ENCODE measurements at regions not wholly inside any gene's neighbourhood (a gene's known extent, or its start where the extent isn't known, plus 50 kb on each side); places are given as distances from the start of the nearest gene placed in this dataset.

DNA sequence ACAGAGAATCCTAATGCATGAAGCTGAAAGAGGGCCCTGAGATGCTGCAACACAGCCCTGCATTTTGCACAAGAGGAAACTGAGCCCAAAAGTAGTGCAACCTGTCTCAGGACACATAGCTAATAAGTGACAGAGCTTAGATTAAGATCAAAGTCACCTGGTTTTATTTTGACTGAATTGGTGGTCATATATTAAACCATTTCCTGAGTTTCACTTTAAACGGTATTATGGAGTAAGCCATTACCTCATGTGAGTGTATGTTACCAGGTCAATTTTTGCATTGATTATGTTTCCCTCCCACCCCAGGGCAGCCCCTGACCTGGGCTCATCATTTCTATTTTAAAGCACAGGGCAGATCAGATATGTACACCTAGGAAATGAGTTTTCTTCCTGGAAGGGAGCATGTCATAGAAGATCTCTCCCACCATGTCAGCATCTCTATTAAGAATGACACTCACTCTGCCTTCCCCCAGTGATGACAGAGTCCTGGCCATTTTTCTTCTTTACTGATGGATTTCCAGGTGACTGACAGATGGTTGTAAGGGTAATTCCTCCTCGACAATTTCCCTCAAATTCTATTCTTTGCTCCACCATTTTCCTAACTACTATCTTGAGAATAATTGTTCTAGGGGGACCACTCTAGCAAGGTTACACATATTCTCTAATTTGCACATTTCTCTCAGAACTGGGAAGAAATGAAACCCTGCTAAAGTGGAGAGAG lies 441.3 kb upstream of the SLC14A2 start:
- Histone ChIP-seq H3K4me3 (no peak overlapping the region), H3K4me1 (replicated peaks in 1 of 2) (peaks cover 0 to 15% of the 10 kb centered on the region in 2 donors), H3K27ac (no peak overlapping the region)
- in situ Hi-C loops (cut with MboI; ENCODE audit: low pct_unique_long_range_greater_than_20kb in 2 of 9, low sequenced_read_pairs in 9 of 9, unreplicated experiment in 9 of 9): no loop called here
- WGBS, 10 experiments: 0 to 86% (median 60%) methylated on average over 1 to 2 of the region's 2 CpGs; no CpG with 5 or more reads in 2 of the 10 experiments
- ATAC-seq (replicated peaks in 6 of 8): peak in 1 of 8 experiments; percentile 31

DNA sequence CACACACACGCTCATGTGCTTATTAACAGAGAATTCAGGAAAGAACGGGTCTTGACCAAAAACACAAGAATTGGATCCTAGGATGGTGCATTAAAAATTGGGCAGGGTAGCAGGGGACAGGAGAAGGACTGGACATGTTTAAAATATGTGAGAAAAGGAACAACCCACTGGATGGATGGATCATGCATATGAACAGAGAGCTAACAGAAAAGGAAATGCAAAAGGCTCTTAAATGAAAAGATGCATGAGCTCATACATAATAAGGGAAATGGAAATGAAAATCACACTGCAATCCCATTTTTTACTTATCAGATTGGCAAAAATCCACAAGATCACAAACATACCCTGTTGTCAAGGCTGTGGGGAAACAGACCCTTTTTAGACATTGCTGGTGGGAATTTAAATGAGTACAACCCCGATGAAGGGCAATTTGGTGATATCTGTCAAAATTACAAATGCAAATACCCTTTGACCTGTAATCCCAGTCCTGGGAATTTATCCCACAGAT lies 440.6 kb upstream of the SLC14A2 start:
- ATAC-seq (replicated peaks in 6 of 8): peak in 3 of 8 experiments; percentile 22 to 76 (median 71)
- WGBS, 10 experiments: 44 to 96% (median 89%) methylated on average over 2 to 3 of the region's 3 CpGs; no CpG with 5 or more reads in 1 of the 10 experiments
- Histone ChIP-seq H3K4me1 (replicated peaks in 1 of 2) (peaks cover 0 to 15% of the 10 kb centered on the region in 2 donors), H3K4me3 (no peak overlapping the region), H3K27ac (no peak overlapping the region)
- in situ Hi-C loops (cut with MboI; ENCODE audit: low pct_unique_long_range_greater_than_20kb in 2 of 9, low sequenced_read_pairs in 9 of 9, unreplicated experiment in 9 of 9): no loop called here

DNA sequence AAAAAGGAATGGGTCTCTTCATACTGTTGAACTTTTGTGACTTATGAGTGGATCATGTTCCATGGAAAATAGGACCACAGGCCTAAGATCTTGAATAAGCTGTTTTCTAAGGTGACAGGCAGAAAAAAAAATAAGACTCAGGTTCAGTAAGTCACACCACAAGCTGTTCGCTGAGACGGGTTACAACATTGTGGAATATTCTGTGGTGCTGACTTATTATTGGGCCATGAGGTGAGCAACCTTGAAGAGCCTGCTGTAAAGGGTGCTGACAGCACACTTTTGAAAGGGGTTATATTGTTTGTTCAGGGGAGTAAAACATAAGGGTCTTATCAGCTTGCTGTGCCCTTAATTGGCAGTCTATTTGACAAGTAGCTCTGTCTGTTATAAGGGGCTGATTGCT lies 439.8 kb upstream of the SLC14A2 start:
- peaks cover 0 to 15% of the 10 kb centered on the region in 2 donors for H3K4me1 ChIP-seq (replicated peaks in 1 of 2)
- no peak overlapping the region for H3K4me3 ChIP-seq
- in situ Hi-C loops (cut with MboI; ENCODE audit: low pct_unique_long_range_greater_than_20kb in 2 of 9, low sequenced_read_pairs in 9 of 9, unreplicated experiment in 9 of 9): no loop called here
- H3K27ac ChIP-seq: no peak overlapping the region
- 83 to 100% (median 97%) methylated on average over 1 to 2 of the region's 2 CpGs; no CpG with 5 or more reads in 5 of the 10 experiments for WGBS, 10 experiments
- ATAC-seq (replicated peaks in 6 of 8): no peak

DNA sequence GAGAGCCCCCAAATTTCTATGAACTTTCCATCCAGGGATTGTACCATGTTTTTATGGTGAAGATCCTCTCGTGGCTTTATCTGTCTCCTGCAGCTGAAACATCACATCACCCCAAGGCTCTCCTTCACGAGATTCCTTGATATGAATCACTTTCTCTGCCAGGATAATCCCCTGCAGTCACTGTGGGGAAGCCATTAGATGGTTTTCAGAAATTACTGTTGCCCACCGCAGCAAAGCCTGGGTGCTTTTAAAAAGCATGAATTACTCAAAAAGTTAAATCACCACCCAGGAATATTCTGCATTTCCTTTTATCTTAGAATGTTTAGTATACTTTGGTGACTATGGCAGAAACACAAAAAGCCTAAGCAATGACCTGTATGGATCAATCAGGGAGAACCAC lies 428.4 kb upstream of the SLC14A2 start:
- H3K27ac ChIP-seq: no peak overlapping the region
- in situ Hi-C loops (cut with MboI; ENCODE audit: low pct_unique_long_range_greater_than_20kb in 2 of 9, low sequenced_read_pairs in 9 of 9, unreplicated experiment in 9 of 9): no loop called here
- H3K4me1 ChIP-seq (replicated peaks in 1 of 2): no peaks in the 10 kb centered on the region
- no peak overlapping the region for H3K4me3 ChIP-seq
- no peak for ATAC-seq (replicated peaks in 6 of 8)
- WGBS, 10 experiments: 46 to 86% (median 80%) methylated on average over 1 to 3 of the region's 3 CpGs; no CpG with 5 or more reads in 3 of the 10 experiments

DNA sequence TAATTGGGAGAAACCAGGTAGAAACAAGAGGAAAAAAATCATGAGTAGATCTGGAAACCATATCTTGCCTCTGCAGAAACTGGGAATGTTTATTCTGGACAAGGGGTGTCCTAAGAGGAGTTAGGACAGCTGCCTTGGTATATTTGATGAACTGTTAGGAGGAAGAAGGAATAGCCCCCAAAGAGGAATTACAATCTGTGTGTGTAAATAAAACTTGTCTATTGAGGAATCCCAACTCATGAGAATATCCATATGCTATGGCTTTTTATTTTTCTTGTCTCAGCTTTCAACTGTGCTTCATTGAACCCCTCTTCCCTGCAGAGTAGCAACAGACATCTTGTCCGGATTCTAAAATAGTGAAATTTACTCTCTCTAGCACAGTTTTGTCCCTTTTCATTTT lies 423.5 kb upstream of the SLC14A2 start:
- no peaks in the 10 kb centered on the region for H3K4me1 ChIP-seq (replicated peaks in 1 of 2)
- H3K4me3 ChIP-seq: no peak overlapping the region
- no peak overlapping the region for H3K27ac ChIP-seq
- in situ Hi-C loops (cut with MboI; ENCODE audit: low pct_unique_long_range_greater_than_20kb in 2 of 9, low sequenced_read_pairs in 9 of 9, unreplicated experiment in 9 of 9): no loop called here
- no peak for ATAC-seq (replicated peaks in 6 of 8)
- WGBS, 10 experiments: 80 to 100% (median 100%) methylated on average over 1 of the region's 1 CpG; no CpG with 5 or more reads in 3 of the 10 experiments

DNA sequence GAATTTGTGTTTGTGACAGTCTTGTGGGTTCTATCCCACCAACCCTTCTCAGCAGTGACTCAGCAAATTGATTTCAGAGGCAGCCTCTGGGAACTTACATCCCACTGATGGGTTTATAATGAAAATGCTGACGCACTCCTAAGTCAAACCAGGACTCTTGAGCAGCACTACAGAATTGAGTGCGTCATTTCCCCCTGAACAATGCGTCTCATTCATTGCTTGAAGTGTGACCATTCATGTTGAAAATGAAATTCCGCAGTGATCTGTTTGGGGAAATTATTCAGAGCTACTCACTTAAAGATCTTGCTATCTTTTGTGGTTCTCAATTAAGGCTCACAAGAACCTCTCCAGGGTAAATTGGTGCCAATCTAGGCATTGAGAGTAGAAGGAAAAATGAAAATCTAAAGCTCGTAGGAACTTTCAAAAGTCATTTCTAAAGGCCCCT lies 417.7 kb upstream of the SLC14A2 start:
- ATAC-seq (replicated peaks in 6 of 8): peak in 5 of 8 experiments; percentile 51 to 89 (median 80)
- in situ Hi-C loops (cut with MboI; ENCODE audit: low pct_unique_long_range_greater_than_20kb in 2 of 9, low sequenced_read_pairs in 9 of 9, unreplicated experiment in 9 of 9): no loop called here
- no peaks in the 10 kb centered on the region for H3K4me1 ChIP-seq (replicated peaks in 1 of 2)
- H3K27ac ChIP-seq: no peak overlapping the region
- H3K4me3 ChIP-seq: no peak overlapping the region
- 75 to 100% (median 81%) methylated on average over 2 to 5 of the region's 5 CpGs; no CpG with 5 or more reads in 2 of the 10 experiments for WGBS, 10 experiments

DNA sequence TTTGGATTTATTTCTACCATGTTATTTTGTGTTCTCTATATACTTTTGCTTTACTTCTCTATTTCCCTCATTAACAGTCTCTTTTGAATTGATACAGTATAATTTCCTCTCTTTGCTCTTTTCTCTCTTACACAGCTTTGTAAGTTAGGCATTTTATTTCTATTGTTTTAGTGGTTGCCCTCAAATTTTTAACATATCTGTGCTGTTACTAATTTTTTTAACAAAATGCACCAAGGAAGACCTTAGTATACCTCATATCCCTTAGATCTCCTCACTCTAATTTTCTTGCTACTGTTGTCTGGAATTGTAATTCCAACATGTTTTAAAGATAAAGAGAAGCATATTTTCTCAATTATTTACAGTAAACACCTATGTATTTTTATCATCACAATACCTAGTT lies 416.8 kb upstream of the SLC14A2 start:
- H3K4me3 ChIP-seq: no peak overlapping the region
- no peak overlapping the region for H3K27ac ChIP-seq
- H3K4me1 ChIP-seq (replicated peaks in 1 of 2): no peaks in the 10 kb centered on the region
- no peak for ATAC-seq (replicated peaks in 6 of 8)
- in situ Hi-C loops (cut with MboI; ENCODE audit: low pct_unique_long_range_greater_than_20kb in 2 of 9, low sequenced_read_pairs in 9 of 9, unreplicated experiment in 9 of 9): no loop called here

DNA sequence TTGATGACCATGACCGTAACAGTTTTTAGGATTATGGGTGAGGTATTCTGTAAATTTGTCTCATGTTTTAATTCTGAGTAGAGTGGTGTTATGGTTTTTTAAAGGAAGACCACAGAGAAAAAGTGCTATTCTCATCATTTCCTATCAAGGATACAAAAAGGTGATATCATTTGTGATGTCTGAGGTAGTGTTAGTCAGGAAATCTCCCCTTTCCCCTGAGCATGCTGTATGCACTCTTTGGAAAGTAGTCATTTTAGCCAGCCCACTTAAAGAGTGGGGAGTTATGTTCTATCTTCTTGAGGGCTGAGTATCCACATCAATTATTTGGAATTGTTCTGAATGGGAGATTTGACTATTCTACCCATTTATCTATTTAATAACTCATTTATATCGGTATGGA lies 414.2 kb upstream of the SLC14A2 start:
- Histone ChIP-seq H3K27ac (no peak overlapping the region), H3K4me1 (replicated peaks in 1 of 2) (peaks cover 2 to 3% of the 10 kb centered on the region in 2 donors), H3K4me3 (no peak overlapping the region)
- in situ Hi-C loops (cut with MboI; ENCODE audit: low pct_unique_long_range_greater_than_20kb in 2 of 9, low sequenced_read_pairs in 9 of 9, unreplicated experiment in 9 of 9): loop anchor here in 1 of 9 experiments (25.0 kb wide), 1 partner anchor 514 kb away; the partner anchor contains the start of gene SETBP1
- 71 to 100% (median 100%) methylated on average over 1 to 2 of the region's 2 CpGs for WGBS, 10 experiments
- no peak for ATAC-seq (replicated peaks in 6 of 8)

DNA sequence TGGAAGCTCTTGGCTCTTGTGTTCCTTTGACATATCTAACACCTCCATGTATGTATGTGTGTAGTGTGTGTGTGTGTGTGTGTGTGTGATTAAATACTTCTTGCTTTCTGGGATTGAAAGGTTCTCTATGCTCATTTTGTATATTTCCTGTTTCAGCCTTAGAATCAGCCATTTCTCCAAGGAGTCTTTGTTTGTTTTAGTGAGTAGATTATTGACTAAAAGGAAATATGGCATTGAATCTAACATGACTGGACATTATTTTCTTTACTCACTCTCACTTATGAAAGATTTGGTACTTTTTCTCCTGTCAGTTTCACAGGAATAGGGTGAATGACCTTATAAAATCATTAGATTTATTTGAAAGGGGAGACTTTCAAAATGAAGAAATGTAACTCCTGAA lies 413.8 kb upstream of the SLC14A2 start:
- ATAC-seq (replicated peaks in 6 of 8): no peak
- peaks cover 2 to 3% of the 10 kb centered on the region in 2 donors for H3K4me1 ChIP-seq (replicated peaks in 1 of 2)
- no peak overlapping the region for H3K27ac ChIP-seq
- in situ Hi-C loops (cut with MboI; ENCODE audit: low pct_unique_long_range_greater_than_20kb in 2 of 9, low sequenced_read_pairs in 9 of 9, unreplicated experiment in 9 of 9): loop anchor here in 1 of 9 experiments (25.0 kb wide), 1 partner anchor 514 kb away; the partner anchor contains the start of gene SETBP1
- no peak overlapping the region for H3K4me3 ChIP-seq

DNA sequence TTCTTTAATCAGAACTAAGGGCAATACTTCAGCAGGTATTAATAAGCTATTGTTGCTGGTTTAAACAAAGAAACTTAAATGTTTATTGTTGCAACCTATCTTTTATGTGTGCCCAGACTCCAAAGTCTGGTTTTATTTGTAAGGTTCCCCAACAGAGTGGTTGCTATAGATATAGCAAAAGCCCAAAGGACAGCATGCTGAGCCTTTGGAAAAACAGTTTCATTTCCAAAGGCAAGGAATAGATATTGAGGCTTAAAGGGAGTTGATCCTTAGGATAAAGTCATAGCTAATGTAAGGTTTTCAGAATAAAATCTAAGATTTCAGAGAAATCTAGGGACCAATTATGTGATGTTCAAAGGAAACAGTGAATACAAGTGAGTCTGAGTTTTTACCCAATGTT lies 413.2 kb upstream of the SLC14A2 start:
- no peak overlapping the region for H3K27ac ChIP-seq
- in situ Hi-C loops (cut with MboI; ENCODE audit: low pct_unique_long_range_greater_than_20kb in 2 of 9, low sequenced_read_pairs in 9 of 9, unreplicated experiment in 9 of 9): loop anchor here in 1 of 9 experiments (25.0 kb wide), 1 partner anchor 515 kb away; the partner anchor contains the start of gene SETBP1
- peaks cover 2 to 3% of the 10 kb centered on the region in 2 donors for H3K4me1 ChIP-seq (replicated peaks in 1 of 2)
- no peak for ATAC-seq (replicated peaks in 6 of 8)
- H3K4me3 ChIP-seq: no peak overlapping the region

DNA sequence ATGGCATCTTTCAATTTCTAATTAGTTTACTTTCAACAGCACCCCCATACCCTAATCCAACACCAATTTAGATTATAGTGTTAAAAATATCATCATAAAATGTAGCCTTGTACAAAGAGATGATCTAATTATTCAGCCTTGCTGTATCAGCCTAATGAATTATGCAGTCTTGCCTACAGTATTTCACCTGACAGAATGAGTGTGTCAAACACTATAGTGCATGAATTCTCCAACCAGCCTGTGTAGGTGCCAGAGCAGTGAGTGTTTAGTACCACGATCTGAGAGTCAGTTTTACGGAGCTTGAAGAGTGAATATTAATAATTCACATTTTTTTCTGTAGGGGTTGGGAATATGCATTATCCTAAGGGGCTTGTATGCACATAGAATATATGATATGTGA lies 411.6 kb upstream of the SLC14A2 start:
- Histone ChIP-seq H3K4me3 (no peak overlapping the region), H3K27ac (no peak overlapping the region), H3K4me1 (replicated peaks in 1 of 2) (peaks cover 2 to 3% of the 10 kb centered on the region in 2 donors)
- 0 to 91% (median 77%) methylated on average over 2 of the region's 2 CpGs; no CpG with 5 or more reads in 7 of the 10 experiments for WGBS, 10 experiments
- ATAC-seq (replicated peaks in 6 of 8): peak in 3 of 8 experiments; percentile 46 to 74 (median 52)
- in situ Hi-C loops (cut with MboI; ENCODE audit: low pct_unique_long_range_greater_than_20kb in 2 of 9, low sequenced_read_pairs in 9 of 9, unreplicated experiment in 9 of 9): loop anchor here in 1 of 9 experiments (25.0 kb wide), 1 partner anchor 516 kb away; the partner anchor contains the start of gene SETBP1

DNA sequence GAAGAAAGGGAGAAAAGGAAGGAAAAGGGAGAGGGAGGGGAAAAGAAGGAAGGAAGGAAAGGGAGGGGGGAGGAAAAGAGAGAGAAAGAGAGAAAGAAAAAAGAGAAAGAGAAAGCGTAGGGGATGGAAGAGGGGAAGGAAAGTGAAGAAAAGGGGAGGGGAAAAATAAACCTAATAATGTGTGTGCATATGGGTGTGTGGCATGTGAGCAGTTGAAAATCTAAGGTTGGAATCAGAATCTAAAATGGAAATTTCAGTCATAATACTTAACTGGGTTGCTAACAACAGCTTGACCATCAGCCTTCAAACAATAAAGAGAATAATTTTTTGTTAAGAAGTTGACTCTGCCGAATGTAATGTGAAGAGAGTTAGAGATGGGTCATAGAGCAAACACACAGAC lies 407.9 kb upstream of the SLC14A2 start:
- Histone ChIP-seq H3K4me3 (no peak overlapping the region), H3K27ac (no peak overlapping the region), H3K4me1 (replicated peaks in 1 of 2) (peaks cover 2 to 3% of the 10 kb centered on the region in 2 donors)
- ATAC-seq (replicated peaks in 6 of 8): peak in 2 of 8 experiments; percentile 53 to 57
- in situ Hi-C loops (cut with MboI; ENCODE audit: low pct_unique_long_range_greater_than_20kb in 2 of 9, low sequenced_read_pairs in 9 of 9, unreplicated experiment in 9 of 9): loop anchor here in 1 of 9 experiments (25.0 kb wide), 1 partner anchor 520 kb away; the partner anchor contains the start of gene SETBP1
- WGBS, 10 experiments: 17 to 100% (median 86%) methylated on average over 1 to 2 of the region's 2 CpGs; no CpG with 5 or more reads in 1 of the 10 experiments

DNA sequence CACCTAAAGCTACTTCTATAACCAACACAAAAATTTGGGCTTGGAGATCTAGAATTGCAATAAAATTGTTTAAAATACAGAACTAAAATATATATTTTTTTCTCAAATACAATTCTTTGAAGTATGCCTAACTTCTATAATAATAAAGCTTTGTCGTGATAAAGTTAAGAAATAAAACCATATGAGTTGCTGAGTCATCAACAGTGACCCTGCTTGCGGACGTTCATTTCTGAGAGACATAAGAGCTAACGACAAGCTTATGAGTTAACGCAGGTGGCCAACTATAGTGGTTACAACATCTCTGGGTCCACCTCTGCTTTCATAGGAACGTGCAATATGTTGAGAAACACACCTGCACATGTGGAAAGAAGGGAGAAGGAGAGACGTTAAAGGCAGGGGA lies 407.1 kb upstream of the SLC14A2 start:
- Histone ChIP-seq H3K4me3 (no peak overlapping the region), H3K4me1 (replicated peaks in 1 of 2) (peaks cover 2 to 3% of the 10 kb centered on the region in 2 donors), H3K27ac (no peak overlapping the region)
- ATAC-seq (replicated peaks in 6 of 8): no peak
- in situ Hi-C loops (cut with MboI; ENCODE audit: low pct_unique_long_range_greater_than_20kb in 2 of 9, low sequenced_read_pairs in 9 of 9, unreplicated experiment in 9 of 9): loop anchor here in 1 of 9 experiments (25.0 kb wide), 1 partner anchor 521 kb away; the partner anchor contains the start of gene SETBP1
- 67 to 100% (median 84%) methylated on average over 1 to 7 of the region's 7 CpGs for WGBS, 10 experiments
